NB4 (cell line): ENCODE measurements at regions not wholly inside any gene's neighbourhood (a gene's known extent, or its start where the extent isn't known, plus 50 kb on each side); places are given as distances from the start of the nearest gene placed in this dataset.

Source experiments
- DNase-seq: peaks from one replicate; pipeline ENCODE4 v3.0.0; 2010; ENCODE audit warnings: low read depth
- H3K4me3 ChIP-seq: one replicate; pipeline ENCODE4 v1.5.1; 2011; ENCODE audit warnings: mild to moderate bottlenecking, low read depth, low read length, moderate library complexity
- CTCF ChIP-seq: IDR thresholded peaks from one replicate; pipeline ENCODE4 v1.5.1; 2012; ENCODE audit warnings: low read depth, low read length
- MAX ChIP-seq: IDR thresholded peaks from 2 replicates; pipeline ENCODE4 v1.6.1; 2011; ENCODE audit warnings: low read depth, low read length
- MYC ChIP-seq: IDR thresholded peaks from 2 replicates; pipeline ENCODE4 v1.6.1; 2011; ENCODE audit warnings: low read depth, low read length
- POLR2A ChIP-seq: IDR thresholded peaks from 2 replicates; pipeline ENCODE4 v1.6.1; 2011; ENCODE audit warnings: mild to moderate bottlenecking; ENCODE audit not compliant: insufficient read length; ENCODE audit errors: extremely low read depth

GRCh38 chr6:16836144-16836981 is 75.1 kb upstream of the ATXN1 start:
- no peak overlapping the region for H3K4me3 ChIP-seq
- TF ChIP-seq CTCF (no peak), POLR2A (no peak), MAX (no peak), MYC (no peak)
- no peak for DNase-seq

- DNase-seq: no peak
- no peak overlapping the region for H3K4me3 ChIP-seq
- TF ChIP-seq POLR2A (no peak), MAX (no peak), MYC (no peak), CTCF (no peak)
These were observed 73.0 kb upstream of the ATXN1 start for GRCh38 chr6:16834242-16834641.

GRCh38 chr6:16832721-16833120 is 71.5 kb upstream of the ATXN1 start:
- TF ChIP-seq POLR2A: no peak
- no peak for TF ChIP-seq MYC
- no peak for TF ChIP-seq CTCF
- TF ChIP-seq MAX: no peak
- no peak overlapping the region for H3K4me3 ChIP-seq
- DNase-seq: no peak

GRCh38 chr6:16832043-16832567 is 70.8 kb upstream of the ATXN1 start:
- TF ChIP-seq MYC (no peak), POLR2A (no peak), MAX (no peak), CTCF (no peak)
- DNase-seq: no peak
- no peak overlapping the region for H3K4me3 ChIP-seq

- TF ChIP-seq POLR2A: no peak
- no peak for TF ChIP-seq CTCF
- TF ChIP-seq MAX: no peak
- TF ChIP-seq MYC: no peak
- DNase-seq: no peak
- H3K4me3 ChIP-seq: no peak overlapping the region
These were observed 69.9 kb upstream of the ATXN1 start for GRCh38 chr6:16831136-16831535.
